Left kidney (tissue), 1 donor: ENCODE measurements at regions not wholly inside any gene's neighbourhood (a gene's known extent, or its start where the extent isn't known, plus 50 kb on each side); places are given as distances from the start of the nearest gene placed in this dataset.
"Not testable (repeated sequence)": the region's sequence is repeated elsewhere in the genome, so short reads cannot be mapped to it uniquely, and the experiment has no call there.

Experiments
- DNase-seq: peaks from one replicate; pipeline ENCODE4 v3.0.0-alpha.2; 2013

DNA sequence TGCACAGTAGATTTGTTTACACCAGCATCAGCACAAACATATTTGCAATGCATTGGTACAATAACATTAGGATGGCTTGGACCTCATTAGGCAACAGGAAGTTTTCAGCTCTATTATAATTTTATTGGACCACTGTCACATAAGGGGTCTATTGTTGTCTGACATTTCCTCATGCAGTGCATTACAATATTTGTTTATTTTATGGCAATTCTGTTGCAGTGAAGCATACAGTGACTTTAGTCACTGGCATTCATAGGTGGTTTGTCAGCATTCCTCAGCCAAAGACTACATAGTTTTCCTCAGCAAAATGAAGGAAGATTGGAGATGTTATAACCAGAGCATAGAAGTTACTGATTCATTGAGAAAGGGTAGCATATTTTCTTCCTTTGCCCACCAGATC lies 1732.9 kb downstream of the PCDH9 start:
- no peak for DNase-seq

- not testable (repeated sequence) for DNase-seq
Observed at GRCh38 chr13:65490725-65491124, 1739.4 kb downstream of the PCDH9 start.

DNA sequence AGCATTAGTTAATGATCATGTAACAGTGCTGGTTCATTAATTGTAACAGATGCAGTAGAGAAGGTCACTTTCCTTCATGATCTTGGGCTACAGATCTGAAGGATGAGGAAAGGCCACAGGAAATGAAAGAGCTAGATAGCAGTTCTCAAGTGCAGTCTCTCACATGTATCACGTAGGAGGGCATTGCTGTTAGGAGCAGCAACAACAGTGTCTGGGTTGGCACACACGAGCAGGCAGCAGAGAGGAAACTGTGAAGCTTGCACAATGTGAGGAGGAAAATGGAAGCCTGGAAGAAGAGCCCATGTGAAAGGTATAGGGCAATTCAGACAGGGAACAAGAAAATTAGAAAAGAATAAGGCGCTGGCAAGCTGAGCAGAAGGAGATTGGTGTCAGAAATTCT lies 1741.5 kb downstream of the PCDH9 start:
- DNase-seq: no peak

DNA sequence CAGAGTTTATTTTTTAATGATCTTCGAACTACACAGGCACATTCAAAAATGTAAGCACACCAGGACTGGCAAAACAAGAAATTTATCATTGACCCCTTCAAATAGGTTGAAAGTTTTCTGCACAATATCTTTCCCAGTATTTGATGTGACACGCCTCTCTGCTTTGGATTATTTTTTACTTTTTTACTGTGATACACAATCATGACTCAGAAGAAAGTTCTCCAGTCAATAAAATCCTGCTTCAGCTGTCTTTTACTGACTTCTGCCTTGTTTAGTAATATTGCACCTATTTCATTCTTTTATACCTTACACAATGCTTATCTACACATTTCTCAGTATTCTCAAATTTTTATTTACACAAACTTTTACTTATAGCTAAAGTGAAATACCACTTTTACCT lies 1750.4 kb downstream of the PCDH9 start:
- DNase-seq: no peak

GRCh38 chr13:65473196-65473595 lies 1756.9 kb downstream of the PCDH9 start:
- DNase-seq: no peak

GRCh38 chr13:65472336-65472735 lies 1757.8 kb downstream of the PCDH9 start:
- no peak for DNase-seq

- no peak for DNase-seq
Observed at GRCh38 chr13:65470781-65471180, 1759.4 kb downstream of the PCDH9 start.

DNA sequence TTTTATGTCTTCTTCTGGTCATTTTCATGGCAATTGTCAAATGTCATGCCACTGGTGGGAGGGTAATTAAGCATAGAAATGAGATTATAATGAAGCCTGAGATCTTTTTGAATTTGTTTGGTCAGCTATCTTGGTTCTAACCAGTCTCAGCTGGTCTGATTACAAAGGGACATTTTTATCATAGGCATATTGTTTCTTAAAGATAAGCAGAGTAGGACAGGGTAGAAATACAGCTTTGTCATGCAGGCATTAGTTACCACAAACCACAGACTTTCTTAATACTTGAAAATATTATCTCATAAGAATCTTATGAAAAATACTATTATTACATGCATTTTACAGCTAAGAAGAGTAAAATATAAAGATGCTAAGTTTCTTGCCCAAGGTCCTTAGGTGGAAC lies 1761.5 kb downstream of the PCDH9 start:
- no peak for DNase-seq

- no peak for DNase-seq
Observed at GRCh38 chr13:65461590-65461989, 1768.5 kb downstream of the PCDH9 start.

DNA sequence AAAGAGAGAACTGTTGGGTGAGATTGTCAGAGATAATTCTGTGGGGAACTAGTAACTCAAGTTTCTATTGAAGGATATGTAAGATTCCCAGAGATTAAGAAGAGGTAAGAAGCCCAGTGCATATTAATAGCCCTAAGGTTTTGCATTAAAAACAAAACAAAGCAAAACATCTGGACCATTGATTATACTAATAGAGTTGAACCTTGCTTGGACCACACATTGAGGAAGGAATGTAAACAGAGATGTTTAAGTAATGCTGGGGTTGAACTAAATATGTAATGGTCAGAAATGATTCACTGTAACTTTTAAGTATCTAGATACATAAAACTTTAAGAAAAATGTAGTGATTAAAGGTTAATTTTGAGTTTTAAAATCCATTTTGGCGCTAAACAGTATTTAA lies 1770.0 kb downstream of the PCDH9 start:
- DNase-seq: no peak

DNA sequence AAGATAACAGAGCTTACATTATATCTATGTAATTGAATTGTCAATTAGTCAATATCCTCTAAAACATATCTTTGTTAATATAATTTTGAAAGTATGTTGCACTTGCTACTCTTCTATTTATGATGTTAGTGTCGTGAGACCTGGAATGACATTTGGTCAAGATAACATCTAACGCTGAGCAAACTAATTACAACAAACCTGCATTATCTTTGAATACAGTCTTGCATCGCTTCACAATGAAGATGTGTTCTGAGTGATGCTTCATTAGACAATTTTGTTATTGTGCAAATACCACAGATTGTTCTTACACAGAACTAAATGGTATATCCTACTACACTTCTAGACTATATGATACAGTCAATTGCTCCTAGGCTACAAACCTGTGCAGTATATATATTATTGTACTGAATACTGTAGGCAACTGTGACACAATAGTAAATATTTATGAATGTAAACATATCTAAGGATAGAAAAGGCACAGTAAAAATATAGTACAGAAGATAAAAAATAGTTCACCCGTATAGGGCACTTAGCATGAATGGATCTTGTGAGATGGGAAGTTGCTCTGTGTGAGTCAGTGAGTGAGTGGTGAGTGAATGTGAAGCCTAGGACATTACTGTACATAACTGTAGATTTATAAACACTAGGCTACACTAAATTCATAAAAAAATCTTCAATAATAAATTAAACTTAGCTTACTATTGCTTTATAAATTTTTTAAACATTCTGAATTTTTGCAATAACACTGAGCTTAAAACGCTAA lies 1773.8 kb downstream of the PCDH9 start:
- no peak for DNase-seq

GRCh38 chr13:65454403-65454802 lies 1775.7 kb downstream of the PCDH9 start:
- no peak for DNase-seq

DNA sequence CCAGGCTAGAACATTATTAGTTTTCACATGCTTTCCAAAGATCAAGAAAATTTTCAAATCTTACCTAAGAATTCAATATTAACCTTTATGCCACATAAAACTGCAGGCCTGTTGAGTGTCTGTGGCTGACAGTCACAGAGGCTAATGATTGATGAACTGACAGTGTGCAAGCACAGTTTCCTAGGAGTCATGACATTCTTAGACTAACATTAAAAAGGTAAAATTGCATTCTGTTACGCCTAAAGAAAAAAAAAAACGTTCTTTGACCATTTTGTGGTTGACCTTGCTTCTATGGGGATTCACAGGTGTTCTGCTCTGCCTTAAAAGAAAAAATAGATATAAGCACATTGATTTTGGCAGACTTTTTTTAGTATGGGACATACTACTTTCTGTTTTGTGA lies 1776.2 kb downstream of the PCDH9 start:
- no peak for DNase-seq

DNA sequence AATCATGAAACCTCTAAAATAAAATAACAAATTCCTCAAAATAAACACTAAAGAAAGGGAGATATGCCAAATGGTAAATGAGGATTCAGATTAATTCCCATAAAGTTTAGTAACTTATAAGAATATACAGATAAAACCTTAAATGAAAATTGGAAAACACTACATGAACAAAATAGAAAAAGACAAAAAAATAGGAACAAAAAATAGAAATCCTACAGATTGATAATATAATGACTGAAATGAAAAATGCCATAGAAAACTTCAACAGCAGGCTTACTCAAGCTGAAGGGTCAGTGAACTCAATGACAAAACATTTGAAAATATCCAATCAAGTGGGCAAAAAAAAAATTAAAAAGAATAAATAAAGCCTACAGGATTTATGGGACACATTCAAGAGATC lies 1784.8 kb downstream of the PCDH9 start:
- no peak for DNase-seq

DNA sequence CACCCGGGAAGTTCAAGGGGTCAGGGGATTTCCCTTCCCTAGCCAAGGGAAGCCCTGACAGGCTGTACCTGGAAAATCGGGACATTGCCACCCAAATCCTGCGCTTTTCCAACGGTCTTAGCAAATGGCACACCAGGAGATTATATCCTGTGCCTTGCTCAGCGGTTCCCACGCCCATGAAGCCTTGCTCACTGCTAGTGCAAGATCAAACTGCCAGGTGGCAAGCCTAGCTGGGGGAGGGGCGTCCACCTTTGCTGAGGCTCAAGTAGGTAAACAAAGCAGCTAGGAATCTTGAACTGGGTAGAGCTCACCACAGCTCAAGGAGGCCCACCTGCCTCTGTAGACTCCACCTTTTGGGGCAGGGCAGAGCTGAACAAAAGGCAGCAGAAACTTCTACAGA lies 1794.5 kb downstream of the PCDH9 start:
- DNase-seq: no peak

- DNase-seq: no peak
Observed at GRCh38 chr13:65417953-65418352, 1812.2 kb downstream of the PCDH9 start.

- DNase-seq: no peak
Observed at GRCh38 chr13:65416784-65417183, 1813.4 kb downstream of the PCDH9 start.

DNA sequence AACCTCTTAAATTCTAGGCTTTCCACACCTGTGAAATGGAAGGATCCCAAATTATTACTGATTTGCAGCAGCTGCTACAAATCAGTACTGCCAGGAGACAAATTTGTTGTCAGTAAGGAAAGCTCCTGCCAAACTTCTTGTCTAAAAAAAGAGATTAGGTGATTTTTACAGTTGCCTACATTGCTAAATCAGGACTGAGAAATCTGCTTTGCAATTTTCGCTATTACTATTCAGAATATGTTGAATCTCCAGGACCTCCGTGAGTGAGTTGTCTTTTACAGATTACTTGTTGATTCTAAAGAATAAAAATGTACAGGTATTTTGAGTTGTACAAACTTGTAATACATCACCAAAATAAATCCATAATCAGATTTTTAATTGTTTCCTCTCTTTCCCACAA lies 1815.9 kb downstream of the PCDH9 start:
- DNase-seq: no peak

- DNase-seq: no peak
Observed at GRCh38 chr13:65411521-65411920, 1818.6 kb downstream of the PCDH9 start.

- no peak for DNase-seq
Observed at GRCh38 chr13:65410791-65411190, 1819.3 kb downstream of the PCDH9 start.

DNA sequence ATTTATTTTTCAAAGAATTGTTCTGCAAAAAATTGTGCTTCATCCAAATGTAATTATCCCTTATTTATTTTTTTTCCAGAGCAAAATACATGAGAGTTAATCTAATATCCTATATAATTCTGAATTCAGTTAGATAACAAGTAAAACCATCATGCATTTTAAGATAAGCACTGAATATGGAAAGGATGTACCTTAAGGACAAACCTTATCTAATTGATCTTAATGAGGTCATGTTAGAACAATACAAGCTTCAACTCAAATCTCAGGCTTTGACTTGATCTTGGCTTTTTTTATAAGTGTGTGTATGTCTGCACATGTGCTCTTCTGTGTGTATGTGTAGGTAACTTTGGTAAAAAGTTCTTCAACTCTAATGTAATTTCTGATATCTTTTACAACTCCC lies 1828.8 kb downstream of the PCDH9 start:
- no peak for DNase-seq

DNA sequence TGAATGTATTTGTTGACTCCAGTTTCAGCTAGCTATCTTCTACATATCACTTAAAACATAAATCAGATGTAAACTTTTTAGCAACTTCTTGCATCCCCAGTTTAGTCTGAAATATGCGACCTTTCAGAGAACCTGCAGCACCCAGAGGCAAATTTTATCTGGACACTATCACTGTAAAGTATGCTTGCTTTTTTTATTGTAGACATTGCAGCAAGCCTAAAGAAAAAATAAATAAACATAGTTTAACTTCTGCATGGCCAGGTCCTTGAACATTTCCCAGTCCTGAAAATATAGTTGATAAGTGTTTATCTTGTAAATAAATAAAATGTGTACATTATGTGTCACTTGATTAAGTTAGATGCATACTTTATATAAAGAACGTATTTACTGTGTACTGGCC lies 1829.4 kb downstream of the PCDH9 start:
- DNase-seq: no peak

DNA sequence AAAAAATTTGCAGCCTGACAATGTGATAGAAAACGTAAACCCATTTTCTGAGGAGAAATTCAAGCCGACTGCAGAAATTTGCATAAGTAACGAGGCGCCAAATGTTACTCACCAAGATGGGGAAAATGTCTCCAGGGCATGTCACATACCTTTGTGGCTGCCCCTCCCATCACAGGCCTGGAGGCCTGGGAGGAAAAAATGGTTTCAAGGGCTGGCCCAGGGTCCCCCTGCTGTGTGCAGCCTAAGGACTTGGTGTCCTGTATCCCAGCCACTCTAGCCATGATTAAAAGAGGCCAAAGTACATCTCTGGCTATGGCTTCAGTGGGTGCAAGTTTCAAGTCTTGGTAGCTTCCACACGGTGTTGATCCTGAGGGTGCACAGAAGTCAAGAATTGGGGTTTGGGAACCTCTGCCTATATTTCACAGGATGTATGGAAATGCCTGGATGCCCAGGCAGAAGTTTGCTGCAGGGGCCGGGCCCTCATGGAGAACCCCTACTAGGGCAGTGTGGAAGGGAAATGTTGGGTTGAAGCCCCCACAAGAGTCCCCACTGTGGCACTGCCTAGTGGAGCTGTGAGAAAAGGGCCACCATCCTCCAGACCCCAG lies 1842.3 kb downstream of the PCDH9 start:
- no peak for DNase-seq

- DNase-seq: peak; percentile 7
Observed at GRCh38 chr13:65378943-65379519, 1851.1 kb downstream of the PCDH9 start.
